Ovary (tissue), 7 donors: ENCODE measurements at regions not wholly inside any gene's neighbourhood (a gene's known extent, or its start where the extent isn't known, plus 50 kb on each side); places are given as distances from the start of the nearest gene placed in this dataset.

ENCODE experiments used
- DNase-seq, 5 donors: peaks; one replicate each; pipeline ENCODE4 v3.0.0-alpha.2; 2019 to 2020
- H3K27ac ChIP-seq, 2 donors: fragments of 200-600 bp; one replicate each; pipeline versions ENCODE4 v1.5.1 to v1.8.0; 2019 to 2022
- H3K27me3 ChIP-seq: fragments of 200-600 bp; one replicate; pipeline ENCODE4 v1.8.0; 2022
- H3K36me3 ChIP-seq: fragments of 200-600 bp; sonication (generic); one replicate; pipeline ENCODE4 v1.5.1; 2019
- H3K4me1 ChIP-seq: one replicate; pipeline ENCODE4 v1.8.1; 2013; ENCODE audit warnings: mild to moderate bottlenecking, moderate library complexity; ENCODE audit not compliant: insufficient read depth
- H3K4me3 ChIP-seq: fragments of 200-600 bp; sonication (generic); one replicate; pipeline ENCODE4 v1.5.1; 2017
- H3K9me3 ChIP-seq, 2 donors: fragments of 200-600 bp in 1 of 2; sonication (generic) in 1 of 2; one replicate each; pipeline versions ENCODE4 v1.5.1 to v1.8.1; 2013 to 2019; ENCODE audit warnings: mild to moderate bottlenecking in 1 of 2, moderate library complexity in 1 of 2
- CTCF ChIP-seq, 3 donors: fragments of 450-650 bp in 2 of 3; fragments of 200-600 bp in 1 of 3; IDR thresholded peaks; one replicate each; pipeline versions ENCODE4 v1.5.1 to v1.8.0; 2016 to 2022; ENCODE audit warnings: antibody characterized with exemption in 3 of 3, mild to moderate bottlenecking in 1 of 3
- EP300 ChIP-seq: sonication (generic); formaldehyde crosslinking; IDR thresholded peaks from one replicate; pipeline ENCODE4 v1.6.1; 2017; ENCODE audit warnings: antibody characterized with exemption
- POLR2A ChIP-seq: fragments of 450-650 bp; IDR thresholded peaks from one replicate; pipeline ENCODE4 v1.6.1; 2017; ENCODE audit warnings: antibody characterized with exemption, mild to moderate bottlenecking, moderate library complexity
- whole genome bisulfite sequencing, 3 donors: extraction: QIAGEN DNeasy Blood & Tissue Kit in 1 of 3; methylation state at CpG; one replicate each; pipeline versions ENCODE4 v1.1.5 to v1.1.7; 2013 to 2017; 5-methylcytosine and 5-hydroxymethylcytosine counted together
- intact Hi-C, 4 donors: fragments of 100-400 bp; cut with DNase I; formaldehyde crosslinking; loops; one replicate each; pipeline versions ENCODE4 v1.11.0 to v1.15.1; 2022 to 2023
- donor health status: DM: no; HTN: no; CAD: no; lungs with moderate emphysema.
- donor health status: DM: no; HTN: no; CAD: no.
- donor health status: Bipolar disorder and iron deficiency.
- donor health status: DM: no; HTN: no; CAD: no.
- donor health status: DM: yes; HTN: yes; CAD: no.

- Histone ChIP-seq H3K9me3 (no peaks in the 10 kb centered on the region), H3K4me1 (no peaks in the 10 kb centered on the region), H3K4me3 (no peak overlapping the region), H3K36me3 (no peaks in the 10 kb centered on the region), H3K27me3 (no peaks in the 10 kb centered on the region), H3K27ac (no peak overlapping the region)
- DNase-seq = no peak
- intact Hi-C loops = no loop called here
- WGBS, 3 donors = 90 to 93% (median 92%) methylated on average over 19 of the region's 19 CpGs
- TF ChIP-seq POLR2A (no peak), EP300 (no peak), CTCF (IDR thresholded peaks at IDR 0.05) (no peak)
Measured at GRCh38 chr10:47181052-47181849, 118.7 kb upstream of the GDF10 start.

GRCh38 chr10:47182934-47183703 lies 116.9 kb upstream of the GDF10 start:
- no peak overlapping the region for H3K4me3 ChIP-seq
- H3K4me1 ChIP-seq = no peaks in the 10 kb centered on the region
- H3K36me3 ChIP-seq = no peaks in the 10 kb centered on the region
- H3K27ac ChIP-seq = no peak overlapping the region
- WGBS, 3 donors = 81 to 91% (median 90%) methylated on average over 11 of the region's 11 CpGs
- no peak for DNase-seq
- H3K27me3 ChIP-seq = no peaks in the 10 kb centered on the region
- no peaks in the 10 kb centered on the region for H3K9me3 ChIP-seq
- intact Hi-C loops = no loop called here
- TF ChIP-seq EP300 = no peak
- TF ChIP-seq CTCF (IDR thresholded peaks at IDR 0.05) = no peak
- no peak for TF ChIP-seq POLR2A

GRCh38 chr10:47183704-47184041 lies 116.3 kb upstream of the GDF10 start:
- TF ChIP-seq CTCF (IDR thresholded peaks at IDR 0.05) (no peak), POLR2A (no peak), EP300 (no peak)
- no peak overlapping the region for H3K4me3 ChIP-seq

GRCh38 chr10:47184273-47184672 lies 115.7 kb upstream of the GDF10 start:
- Histone ChIP-seq H3K4me3 (no peak overlapping the region), H3K36me3 (no peaks in the 10 kb centered on the region), H3K27me3 (no peaks in the 10 kb centered on the region), H3K9me3 (no peaks in the 10 kb centered on the region), H3K4me1 (no peaks in the 10 kb centered on the region), H3K27ac (no peak overlapping the region)
- DNase-seq = no peak
- TF ChIP-seq EP300 (no peak), CTCF (IDR thresholded peaks at IDR 0.05) (no peak), POLR2A (no peak)
- intact Hi-C loops = no loop called here
- 88 to 92% (median 89%) methylated on average over 3 of the region's 3 CpGs for WGBS, 3 donors

More at GRCh38 chr10:47183704-47184041, 116.3 kb upstream of the GDF10 start:
- H3K9me3 ChIP-seq = no peaks in the 10 kb centered on the region
- H3K36me3 ChIP-seq = no peaks in the 10 kb centered on the region
- 89 to 98% (median 92%) methylated on average over 4 of the region's 4 CpGs for WGBS, 3 donors
- no peak for DNase-seq
- H3K4me1 ChIP-seq = no peaks in the 10 kb centered on the region
- H3K27me3 ChIP-seq = no peaks in the 10 kb centered on the region
- intact Hi-C loops = no loop called here
- H3K27ac ChIP-seq = no peak overlapping the region
